ENCODE measurements at regions not wholly inside any gene's neighbourhood (a gene's known extent, or its start where the extent isn't known, plus 50 kb on each side); places are given as distances from the start of the nearest gene placed in this dataset.

DNA sequence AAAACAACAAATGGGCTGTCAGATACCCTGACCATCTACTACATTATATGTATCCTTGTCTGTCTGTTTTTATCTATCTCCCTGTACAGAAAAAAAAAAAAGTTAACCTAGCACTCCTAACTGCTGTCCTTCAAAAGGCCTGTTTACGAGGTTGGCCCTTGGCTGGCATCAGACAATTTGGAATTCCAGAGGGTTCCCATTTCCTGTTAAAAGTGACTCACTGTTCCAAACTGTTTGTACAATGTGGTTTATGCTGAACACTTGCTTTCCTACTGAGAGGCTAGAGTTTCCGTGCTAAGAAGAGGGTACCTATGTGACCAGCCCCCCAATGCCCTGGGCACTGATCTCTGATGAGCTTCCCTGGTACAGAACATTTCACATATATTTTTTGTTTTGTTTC, 65.9 kb upstream of the HMGXB4 start:
- peaks cover 2% of the 10 kb centered on the region for H3K79me1 ChIP-seq (ENCODE audit: insufficient read depth, low read depth, low read length, poor library complexity, severe bottlenecking)
- Mint-ChIP-seq H3K4me3 (no peak overlapping the region), H3K4me1 (no peaks in the 10 kb centered on the region), H3K9me3 (peaks cover 6 to 17% of the 10 kb centered on the region in 2 experiments; a peak in 4 of 5 replicates), H3K36me3 (ENCODE audit: insufficient read depth in 1 of 3, low read depth in 3 of 3) (no peaks in the 10 kb centered on the region), H3K27me3 (ENCODE audit: low read depth) (peaks cover 6% of the 10 kb centered on the region), H3K27ac (no peak overlapping the region)
- H3K9ac ChIP-seq (ENCODE audit: extremely low read depth, insufficient read length, low read length) = no peak overlapping the region
- no peak overlapping the region for H3K4me2 ChIP-seq (ENCODE audit: insufficient read depth, insufficient read length, low read length)
- no peak overlapping the region for H2AK5ac ChIP-seq (ENCODE audit: insufficient read length, low read length)
- peaks cover 2% of the 10 kb centered on the region for H3K23me2 ChIP-seq (ENCODE audit: insufficient read length, low read depth, low read length, poor library complexity, severe bottlenecking)
- no peak overlapping the region for H2BK120ac ChIP-seq (ENCODE audit: low read depth, low read length, poor library complexity, severe bottlenecking)
- H3K27ac ChIP-seq (ENCODE audit: insufficient read length, low read depth, low read length) = no peak overlapping the region
- WGBS (ENCODE audit: extremely low coverage, insufficient read length, low lambda C conversion rate) = no CpG with 5 or more reads among the region's 2 CpGs
- H4K8ac ChIP-seq (replicated peaks; ENCODE audit: insufficient read length, low read depth, low read length) = no peak overlapping the region
- H3K14ac ChIP-seq (ENCODE audit: insufficient read depth, low read length) = no peak overlapping the region
- no peak for DNase-seq
- H2BK5ac ChIP-seq (ENCODE audit: insufficient read length, low read length) = no peak overlapping the region
- H3T11ph ChIP-seq (ENCODE audit: low read length) = no peak overlapping the region
- H3K9me3 ChIP-seq (ENCODE audit: control insufficient read depth, low read depth, low read length) = no peaks in the 10 kb centered on the region
- H4K20me1 ChIP-seq (ENCODE audit: control insufficient read depth, insufficient read depth, insufficient read length) = no peaks in the 10 kb centered on the region
- no peak overlapping the region for H4K5ac ChIP-seq (ENCODE audit: insufficient read length, low read depth, low read length)
- no peak overlapping the region for H4K91ac ChIP-seq (ENCODE audit: insufficient read length, low read depth, low read length)
- H3K4ac ChIP-seq (ENCODE audit: low read depth, low read length) = no peak overlapping the region
- H3K23ac ChIP-seq (ENCODE audit: insufficient read length, low read depth, low read length) = no peak overlapping the region
- TF ChIP-seq, protein P1, sequence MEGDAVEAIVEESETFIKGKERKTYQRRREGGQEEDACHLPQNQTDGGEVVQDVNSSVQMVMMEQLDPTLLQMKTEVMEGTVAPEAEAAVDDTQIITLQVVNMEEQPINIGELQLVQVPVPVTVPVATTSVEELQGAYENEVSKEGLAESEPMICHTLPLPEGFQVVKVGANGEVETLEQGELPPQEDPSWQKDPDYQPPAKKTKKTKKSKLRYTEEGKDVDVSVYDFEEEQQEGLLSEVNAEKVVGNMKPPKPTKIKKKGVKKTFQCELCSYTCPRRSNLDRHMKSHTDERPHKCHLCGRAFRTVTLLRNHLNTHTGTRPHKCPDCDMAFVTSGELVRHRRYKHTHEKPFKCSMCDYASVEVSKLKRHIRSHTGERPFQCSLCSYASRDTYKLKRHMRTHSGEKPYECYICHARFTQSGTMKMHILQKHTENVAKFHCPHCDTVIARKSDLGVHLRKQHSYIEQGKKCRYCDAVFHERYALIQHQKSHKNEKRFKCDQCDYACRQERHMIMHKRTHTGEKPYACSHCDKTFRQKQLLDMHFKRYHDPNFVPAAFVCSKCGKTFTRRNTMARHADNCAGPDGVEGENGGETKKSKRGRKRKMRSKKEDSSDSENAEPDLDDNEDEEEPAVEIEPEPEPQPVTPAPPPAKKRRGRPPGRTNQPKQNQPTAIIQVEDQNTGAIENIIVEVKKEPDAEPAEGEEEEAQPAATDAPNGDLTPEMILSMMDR (conservative IDR thresholded peaks at IDR 0.05) = no peak
- H2BK20ac ChIP-seq (ENCODE audit: low read depth, low read length, poor library complexity, severe bottlenecking) = no peak overlapping the region
- H3K18ac ChIP-seq (ENCODE audit: insufficient read length, low read depth, low read length) = no peak overlapping the region
- H3K4me1 ChIP-seq (ENCODE audit: insufficient read depth, low read length) = no peaks in the 10 kb centered on the region
- H2BK15ac ChIP-seq (ENCODE audit: low read depth, low read length) = no peak overlapping the region
- no peak overlapping the region for H2AFZ ChIP-seq (ENCODE audit: low read length)
- H2BK12ac ChIP-seq (ENCODE audit: insufficient read length, low read depth, low read length) = no peak overlapping the region
- H3K56ac ChIP-seq (ENCODE audit: insufficient read length, low read depth, low read length) = no peak overlapping the region
- H3K27me3 ChIP-seq (ENCODE audit: insufficient read depth, low read length) = no peaks in the 10 kb centered on the region
- no peaks in the 10 kb centered on the region for H3K79me2 ChIP-seq (ENCODE audit: insufficient read depth, low read length)
